ENCODE measurements at regions not wholly inside any gene's neighbourhood (a gene's known extent, or its start where the extent isn't known, plus 50 kb on each side); places are given as distances from the start of the nearest gene placed in this dataset.

DNA sequence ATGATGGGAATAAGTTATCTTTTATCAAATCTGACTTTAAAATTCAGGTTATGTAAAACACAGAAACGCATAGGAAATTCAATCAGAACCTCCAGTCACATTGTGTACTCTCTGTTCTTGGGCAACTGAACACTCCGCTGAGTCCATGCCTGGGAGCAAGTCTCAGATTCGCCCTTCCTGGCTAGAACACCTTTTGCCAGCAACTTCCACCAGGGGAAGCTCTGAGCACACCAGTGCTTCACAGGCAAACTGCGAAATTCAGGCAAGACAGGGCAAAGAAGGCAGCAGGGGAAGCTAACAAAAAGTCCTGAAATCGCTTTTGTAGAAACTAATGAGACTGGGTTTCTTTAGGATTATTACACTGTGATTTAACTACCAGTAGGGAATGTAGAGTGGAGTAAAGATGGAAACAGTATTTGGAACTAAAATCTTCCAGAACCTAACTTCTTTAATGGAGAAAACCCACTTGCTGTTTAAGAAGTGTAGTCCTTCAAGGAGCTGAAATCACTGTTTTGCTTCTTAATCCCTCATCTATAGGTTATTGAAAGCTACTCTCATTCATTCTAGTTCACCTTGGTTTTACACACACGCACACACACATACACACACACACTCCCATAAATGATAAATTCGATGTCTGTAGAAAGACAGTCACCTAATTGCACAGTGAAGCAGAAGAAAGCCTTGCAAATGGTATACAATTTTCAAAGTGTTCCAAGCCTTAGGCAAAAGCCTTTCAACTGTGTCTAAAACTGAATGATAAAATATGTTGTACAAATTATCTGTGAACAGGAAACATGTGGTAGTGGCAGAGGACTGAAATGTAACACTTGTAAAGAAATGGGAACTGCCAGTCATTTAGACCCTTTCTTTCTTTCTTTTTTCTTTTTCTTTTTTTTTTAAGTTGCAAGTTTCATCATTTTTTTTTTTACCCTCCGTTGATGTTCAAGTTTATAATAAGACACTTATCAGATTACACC is 214.5 kb downstream of the TMEM182 start:
- Histone ChIP-seq H3K4me3 (no peak overlapping the region), H3K4me1 (replicated peaks in 1 of 2) (peaks cover 7 to 23% of the 10 kb centered on the region in 2 donors), H3K27ac (no peak overlapping the region)
- in situ Hi-C loops (cut with MboI; ENCODE audit: low pct_unique_long_range_greater_than_20kb in 2 of 9, low sequenced_read_pairs in 9 of 9, unreplicated experiment in 9 of 9), result no loop called here
- peak; percentile 80 to 100 (median 92) for ATAC-seq (replicated peaks in 6 of 8)
- 0 to 62% (median 39%) methylated on average over 1 to 8 of the region's 8 CpGs for WGBS, 10 experiments

DNA sequence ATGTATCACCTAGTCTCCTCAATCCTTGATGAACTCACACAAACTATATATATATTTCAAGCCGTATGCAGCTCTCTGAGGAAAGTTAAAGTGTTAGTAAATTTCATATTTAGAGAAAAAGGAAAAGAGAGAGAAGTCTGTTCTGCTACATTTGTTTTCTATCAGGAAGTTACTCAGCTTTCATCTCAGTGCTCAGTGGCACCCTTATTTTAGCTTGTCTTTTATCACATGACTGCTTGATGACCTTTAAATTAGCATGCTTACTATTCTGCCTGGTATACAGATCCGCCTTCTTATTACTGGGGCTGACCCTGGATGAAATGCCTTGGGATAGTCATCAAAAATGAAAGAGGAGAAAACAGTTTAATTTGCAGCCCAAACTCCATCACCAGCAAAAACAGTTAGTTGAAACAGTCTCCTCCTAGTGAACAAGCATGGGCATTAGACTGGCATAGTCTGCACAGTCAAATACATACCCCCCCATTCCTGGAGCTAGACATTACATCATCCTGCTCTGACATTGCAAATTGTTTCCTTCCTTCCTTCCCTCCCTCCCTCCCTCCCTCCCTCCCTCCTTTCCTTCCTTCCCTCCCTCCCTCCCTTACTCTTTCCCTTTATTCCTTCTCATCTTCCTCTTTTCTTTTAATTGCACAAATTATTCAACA is 215.7 kb downstream of the TMEM182 start:
- no peak for ATAC-seq (replicated peaks in 6 of 8)
- in situ Hi-C loops (cut with MboI; ENCODE audit: low pct_unique_long_range_greater_than_20kb in 2 of 9, low sequenced_read_pairs in 9 of 9, unreplicated experiment in 9 of 9), result no loop called here

DNA sequence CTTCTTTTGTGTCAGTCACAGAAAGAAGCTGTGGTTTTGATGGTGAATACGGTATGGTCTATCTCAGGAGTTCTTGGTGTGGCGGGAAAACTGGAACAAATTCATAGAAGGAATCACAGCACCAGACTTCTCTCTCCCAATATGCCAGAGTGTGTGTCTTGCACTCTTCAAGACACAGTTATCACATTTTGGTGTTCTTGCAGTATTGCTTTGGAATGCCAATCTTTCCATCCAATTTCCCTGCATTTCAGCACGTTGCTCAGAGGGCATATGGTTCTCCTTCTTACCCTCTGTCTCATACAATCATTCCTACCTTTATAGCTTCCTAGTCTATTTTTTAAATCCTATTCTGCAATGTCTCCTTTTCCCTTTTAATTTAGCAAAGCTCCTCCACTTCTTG is 216.3 kb downstream of the TMEM182 start:
- in situ Hi-C loops (cut with MboI; ENCODE audit: low pct_unique_long_range_greater_than_20kb in 2 of 9, low sequenced_read_pairs in 9 of 9, unreplicated experiment in 9 of 9), result no loop called here
- no peak for ATAC-seq (replicated peaks in 6 of 8)
- Histone ChIP-seq H3K4me1 (replicated peaks in 1 of 2) (peaks cover 7 to 23% of the 10 kb centered on the region in 2 donors), H3K27ac (no peak overlapping the region), H3K4me3 (no peak overlapping the region)
- WGBS, 10 experiments, result 0 to 100% (median 90%) methylated on average over 1 to 2 of the region's 3 CpGs; no CpG with 5 or more reads in 3 of the 10 experiments

More for the DNA sequence above, 215.7 kb downstream of the TMEM182 start:
- WGBS, 10 experiments, result 0 to 100% (median 88%) methylated on average over 1 to 2 of the region's 2 CpGs; no CpG with 5 or more reads in 1 of the 10 experiments
- H3K4me3 ChIP-seq, result no peak overlapping the region
- no peak overlapping the region for H3K27ac ChIP-seq
- H3K4me1 ChIP-seq (replicated peaks in 1 of 2), result peaks cover 7 to 23% of the 10 kb centered on the region in 2 donors

DNA sequence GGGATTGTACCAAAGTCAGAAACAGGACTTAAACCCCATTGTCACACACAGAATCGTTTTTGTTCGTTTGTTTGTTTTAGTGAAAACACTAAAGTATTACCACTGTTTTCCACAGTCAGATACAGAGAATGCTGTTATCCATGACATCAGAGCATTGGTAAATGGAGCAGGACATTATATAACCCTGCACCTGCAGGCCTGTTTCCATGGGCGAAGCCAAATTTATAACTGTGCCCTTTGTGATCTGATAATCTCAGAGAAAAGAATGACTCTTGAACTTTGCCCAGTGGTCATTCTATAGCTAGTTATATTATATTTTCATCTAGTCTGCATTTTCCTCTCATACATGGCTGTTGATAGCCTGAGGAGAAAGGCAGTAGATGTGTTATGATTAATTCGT is 217.6 kb downstream of the TMEM182 start:
- no peak overlapping the region for H3K27ac ChIP-seq
- no peak overlapping the region for H3K4me3 ChIP-seq
- H3K4me1 ChIP-seq (replicated peaks in 1 of 2), result peaks cover 7 to 21% of the 10 kb centered on the region in 2 donors
- in situ Hi-C loops (cut with MboI; ENCODE audit: low pct_unique_long_range_greater_than_20kb in 2 of 9, low sequenced_read_pairs in 9 of 9, unreplicated experiment in 9 of 9), result no loop called here
- no peak for ATAC-seq (replicated peaks in 6 of 8)
- WGBS, 10 experiments, result 0 to 100% (median 63%) methylated on average over 2 to 4 of the region's 4 CpGs; no CpG with 5 or more reads in 2 of the 10 experiments

DNA sequence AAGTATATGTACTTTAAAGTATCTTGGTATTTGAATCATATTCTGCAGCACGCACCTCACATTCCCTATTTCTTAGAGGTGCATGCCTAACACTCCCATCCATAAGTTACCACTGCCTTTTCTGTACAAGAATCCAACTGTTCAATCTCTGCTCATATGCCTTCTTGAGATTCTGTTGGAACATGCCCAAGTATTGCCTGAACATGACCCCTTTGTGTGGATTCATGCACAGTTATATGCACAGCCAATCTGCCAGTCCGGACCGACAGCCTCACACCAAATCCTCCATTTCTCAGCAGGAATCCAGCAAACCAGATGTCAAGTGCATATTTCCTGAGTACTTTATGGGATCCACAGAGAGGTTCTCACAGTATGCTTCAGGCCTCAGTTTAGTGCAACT is 222.0 kb downstream of the TMEM182 start:
- 7 to 100% (median 63%) methylated on average over 1 to 3 of the region's 3 CpGs; no CpG with 5 or more reads in 2 of the 10 experiments for WGBS, 10 experiments

DNA sequence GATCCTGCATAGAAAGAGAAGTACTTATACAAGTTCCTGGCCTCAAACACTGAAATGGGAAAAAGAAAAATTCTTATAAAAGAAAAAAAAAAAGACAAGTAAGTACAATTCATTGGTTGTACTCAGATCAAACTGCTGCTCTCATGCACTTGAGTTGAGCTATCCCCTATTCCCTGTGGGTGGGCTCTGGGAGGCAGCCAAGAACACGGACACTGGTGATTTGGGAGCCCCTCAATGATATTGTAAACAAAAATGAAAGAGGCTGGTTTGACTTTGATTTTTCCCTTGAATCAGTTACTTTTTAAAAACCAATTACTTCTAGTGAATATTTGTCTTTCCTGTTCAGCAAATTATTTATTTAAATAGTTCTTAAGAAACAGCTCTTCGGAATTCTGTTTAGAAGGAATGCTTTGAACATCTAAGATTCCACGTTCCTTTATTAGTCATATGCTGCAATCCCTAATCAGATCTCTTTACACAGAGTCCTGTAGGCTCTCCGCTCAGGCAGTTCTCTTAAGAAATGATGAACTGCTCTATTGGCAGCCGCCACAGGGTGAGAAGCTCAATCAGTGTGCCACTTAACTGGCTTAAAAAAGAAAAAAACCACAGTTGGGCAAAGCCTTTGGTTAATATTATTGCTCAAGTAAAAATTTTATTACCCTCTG is 225.1 kb downstream of the TMEM182 start:
- H3K27ac ChIP-seq, result no peak overlapping the region
- in situ Hi-C loops (cut with MboI; ENCODE audit: low pct_unique_long_range_greater_than_20kb in 2 of 9, low sequenced_read_pairs in 9 of 9, unreplicated experiment in 9 of 9), result no loop called here
- 6 to 97% (median 81%) methylated on average over 2 to 5 of the region's 5 CpGs for WGBS, 10 experiments
- no peak overlapping the region for H3K4me3 ChIP-seq
- ATAC-seq (replicated peaks in 6 of 8), result no peak
- no peaks in the 10 kb centered on the region for H3K4me1 ChIP-seq (replicated peaks in 1 of 2)

More for the DNA sequence above, 222.0 kb downstream of the TMEM182 start:
- ATAC-seq (replicated peaks in 6 of 8), result no peak
- in situ Hi-C loops (cut with MboI; ENCODE audit: low pct_unique_long_range_greater_than_20kb in 2 of 9, low sequenced_read_pairs in 9 of 9, unreplicated experiment in 9 of 9), result no loop called here
- Histone ChIP-seq H3K4me3 (no peak overlapping the region), H3K4me1 (replicated peaks in 1 of 2) (no peaks in the 10 kb centered on the region), H3K27ac (no peak overlapping the region)

DNA sequence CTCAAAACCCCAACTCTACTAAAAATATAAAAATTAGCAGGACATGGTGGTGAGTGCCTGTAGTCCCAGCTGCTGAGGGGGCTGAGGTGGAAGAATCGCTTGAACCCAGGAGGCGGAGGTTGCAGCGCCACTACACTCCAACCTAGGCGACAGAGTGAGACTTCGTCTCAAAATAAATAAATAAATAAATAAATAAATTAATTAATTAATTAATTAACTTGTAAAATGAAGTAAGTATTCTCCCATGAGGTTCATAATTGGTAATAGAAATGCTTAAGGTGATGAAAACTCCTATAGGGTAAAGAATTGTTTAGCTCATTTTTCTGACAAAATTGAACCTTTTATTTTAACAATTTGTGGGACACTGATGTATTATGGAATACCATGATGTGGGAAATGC is 230.8 kb downstream of the TMEM182 start:
- 29 to 100% (median 95%) methylated on average over 1 to 5 of the region's 5 CpGs; no CpG with 5 or more reads in 3 of the 10 experiments for WGBS, 10 experiments
- ATAC-seq (replicated peaks in 6 of 8), result no peak
- in situ Hi-C loops (cut with MboI; ENCODE audit: low pct_unique_long_range_greater_than_20kb in 2 of 9, low sequenced_read_pairs in 9 of 9, unreplicated experiment in 9 of 9), result no loop called here
- no peak overlapping the region for H3K4me3 ChIP-seq
- H3K4me1 ChIP-seq (replicated peaks in 1 of 2), result no peaks in the 10 kb centered on the region
- H3K27ac ChIP-seq, result no peak overlapping the region

DNA sequence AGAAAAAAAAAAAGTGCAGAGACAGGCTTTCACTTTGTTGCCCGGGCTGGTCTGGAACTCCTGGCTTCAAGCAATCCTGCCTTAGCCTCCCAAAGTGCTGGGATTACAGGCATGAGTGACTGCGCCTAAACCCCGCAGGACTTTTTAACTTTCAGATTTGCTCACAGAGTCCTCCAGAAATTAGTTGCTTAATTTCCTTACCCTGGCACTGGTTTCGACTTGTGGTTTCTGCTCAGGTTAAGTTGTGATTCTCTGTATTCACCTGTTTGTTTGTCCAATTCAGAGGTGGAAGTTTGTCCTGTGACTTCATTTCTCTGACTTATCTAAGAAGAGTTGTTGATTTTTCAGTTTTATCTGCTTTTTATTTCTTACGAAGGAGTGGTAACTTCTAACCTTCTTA is 238.1 kb downstream of the TMEM182 start:
- ATAC-seq (replicated peaks in 6 of 8), result no peak
- in situ Hi-C loops (cut with MboI; ENCODE audit: low pct_unique_long_range_greater_than_20kb in 2 of 9, low sequenced_read_pairs in 9 of 9, unreplicated experiment in 9 of 9), result no loop called here
- Histone ChIP-seq H3K4me3 (no peak overlapping the region), H3K4me1 (replicated peaks in 1 of 2) (no peaks in the 10 kb centered on the region), H3K27ac (no peak overlapping the region)
- WGBS, 10 experiments, result 12 to 100% (median 83%) methylated on average over 1 to 4 of the region's 5 CpGs

DNA sequence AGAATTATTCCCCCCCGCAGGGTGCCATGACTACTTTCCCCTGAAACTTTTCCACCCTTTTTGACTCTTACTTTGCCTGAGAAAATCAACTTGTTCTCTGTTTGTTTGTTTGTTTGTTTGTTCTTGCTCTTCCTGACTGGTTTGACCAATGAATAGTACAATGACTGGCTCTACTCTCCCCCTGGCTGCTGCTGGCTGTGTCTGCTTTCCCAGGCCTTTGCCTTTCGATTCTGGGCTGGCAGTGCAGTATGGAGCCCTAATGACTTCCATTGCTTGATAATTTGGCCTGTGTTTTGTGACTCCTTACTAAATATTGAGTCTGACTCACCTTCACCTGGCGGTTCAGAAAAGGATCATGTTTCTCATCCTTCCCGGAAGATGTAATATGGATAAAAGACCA is 241.1 kb downstream of the TMEM182 start:
- in situ Hi-C loops (cut with MboI; ENCODE audit: low pct_unique_long_range_greater_than_20kb in 2 of 9, low sequenced_read_pairs in 9 of 9, unreplicated experiment in 9 of 9), result no loop called here
- no peak overlapping the region for H3K4me3 ChIP-seq
- 4 to 96% (median 80%) methylated on average over 1 to 4 of the region's 4 CpGs; no CpG with 5 or more reads in 1 of the 10 experiments for WGBS, 10 experiments
- no peaks in the 10 kb centered on the region for H3K4me1 ChIP-seq (replicated peaks in 1 of 2)
- ATAC-seq (replicated peaks in 6 of 8), result no peak
- H3K27ac ChIP-seq, result no peak overlapping the region

DNA sequence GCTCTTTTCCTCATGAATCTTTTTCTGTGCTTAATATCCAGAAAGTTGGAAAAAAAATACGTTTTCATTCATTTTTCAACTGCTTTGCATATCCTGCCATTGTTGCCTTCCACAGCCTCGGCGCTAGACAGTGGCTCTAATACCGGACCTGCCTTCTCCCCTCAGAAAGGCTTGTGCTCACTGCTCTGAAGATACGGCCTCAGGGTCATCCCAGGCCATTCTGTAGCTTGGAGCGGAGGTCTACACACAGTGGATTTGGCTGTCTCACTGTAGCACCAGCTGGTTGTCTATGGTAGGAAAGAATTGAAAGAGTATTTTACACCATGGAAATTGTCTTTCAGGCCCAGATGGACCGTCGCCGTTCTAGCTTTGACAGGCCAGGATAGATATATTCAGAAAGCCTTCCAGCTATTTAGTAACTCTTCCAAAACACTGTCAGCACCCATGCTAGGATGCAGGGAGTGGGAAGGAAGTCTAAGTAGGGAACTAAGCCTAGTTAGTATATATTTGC is 242.0 kb downstream of the TMEM182 start:
- Histone ChIP-seq H3K4me1 (replicated peaks in 1 of 2) (no peaks in the 10 kb centered on the region), H3K27ac (no peak overlapping the region), H3K4me3 (no peak overlapping the region)
- ATAC-seq (replicated peaks in 6 of 8), result no peak
- 0 to 100% (median 78%) methylated on average over 1 to 9 of the region's 9 CpGs for WGBS, 10 experiments
- in situ Hi-C loops (cut with MboI; ENCODE audit: low pct_unique_long_range_greater_than_20kb in 2 of 9, low sequenced_read_pairs in 9 of 9, unreplicated experiment in 9 of 9), result no loop called here

DNA sequence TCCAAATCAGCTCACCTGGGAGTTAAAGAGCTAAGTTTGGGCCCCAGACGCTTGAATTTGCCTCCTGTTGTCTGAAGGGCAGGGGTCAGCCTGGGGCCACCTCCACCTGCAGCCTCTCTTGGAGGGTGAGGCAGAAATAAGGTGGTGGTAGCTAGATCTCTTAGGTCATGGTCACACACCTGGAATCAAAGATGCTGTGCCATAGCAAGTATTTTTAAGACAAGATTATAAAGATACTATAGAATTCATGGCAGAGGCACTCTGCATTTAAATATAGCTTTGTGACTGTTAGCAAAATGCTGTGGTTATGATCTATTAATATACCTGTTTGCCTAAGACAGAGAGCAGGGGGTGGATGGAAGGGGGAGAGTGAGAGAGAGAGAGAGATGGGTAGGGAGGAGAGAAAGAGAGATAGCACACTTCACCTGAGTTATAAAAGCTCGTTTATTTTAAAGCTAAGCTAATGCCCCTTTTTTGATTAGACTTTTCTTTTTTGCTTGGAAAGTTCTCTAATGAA is 242.7 kb downstream of the TMEM182 start:
- WGBS, 10 experiments, result 0 to 100% (median 39%) methylated on average over 1 to 2 of the region's 2 CpGs; no CpG with 5 or more reads in 2 of the 10 experiments
- ATAC-seq (replicated peaks in 6 of 8), result no peak
- in situ Hi-C loops (cut with MboI; ENCODE audit: low pct_unique_long_range_greater_than_20kb in 2 of 9, low sequenced_read_pairs in 9 of 9, unreplicated experiment in 9 of 9), result no loop called here
- Histone ChIP-seq H3K27ac (no peak overlapping the region), H3K4me1 (replicated peaks in 1 of 2) (no peaks in the 10 kb centered on the region), H3K4me3 (no peak overlapping the region)

DNA sequence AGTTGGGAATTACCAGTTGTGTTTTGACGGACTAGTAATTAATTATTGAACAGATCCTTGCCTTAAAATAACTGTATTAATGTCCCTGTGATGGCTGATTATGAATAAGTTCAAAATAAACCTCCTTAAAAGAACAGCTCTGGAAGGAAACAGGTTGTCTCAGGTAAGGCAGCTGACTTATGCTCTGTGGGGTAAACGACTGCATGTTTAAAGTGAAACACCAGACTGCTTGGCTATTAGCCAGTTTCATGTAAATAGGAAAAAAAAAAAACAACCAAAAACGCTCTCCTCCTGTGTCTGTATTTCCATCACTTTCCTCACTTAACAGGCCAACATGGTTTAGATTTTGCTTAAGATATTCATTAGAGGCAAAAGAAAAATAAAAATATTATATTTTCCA is 243.6 kb downstream of the TMEM182 start:
- no peak overlapping the region for H3K4me3 ChIP-seq
- WGBS, 10 experiments, result 0 to 83% (median 74%) methylated on average over 1 to 3 of the region's 3 CpGs; no CpG with 5 or more reads in 1 of the 10 experiments
- H3K27ac ChIP-seq, result no peak overlapping the region
- no peak for ATAC-seq (replicated peaks in 6 of 8)
- H3K4me1 ChIP-seq (replicated peaks in 1 of 2), result peaks cover 0 to 2% of the 10 kb centered on the region in 2 donors
- in situ Hi-C loops (cut with MboI; ENCODE audit: low pct_unique_long_range_greater_than_20kb in 2 of 9, low sequenced_read_pairs in 9 of 9, unreplicated experiment in 9 of 9), result no loop called here

Data from motor neuron (in vitro differentiated cells).